GM12878 (cell line): ENCODE measurements at regions not wholly inside any gene's neighbourhood (a gene's known extent, or its start where the extent isn't known, plus 50 kb on each side); places are given as distances from the start of the nearest gene placed in this dataset.

ENCODE experiments used
- ATAC-seq: fragments of 200-7000 bp; cut with Tn5 transposase; 3 replicates; pipeline ENCODE4 v1.9.1; 2020; ENCODE audit warnings: mild to moderate bottlenecking, moderate library complexity
- BruUV-seq: library from RNA; stranded (reverse); fragments of 400-500 nt; replicated peaks from 2 replicates; lab custom pipeline; 2021; lab: Mats Ljungman, UMichigan
- CTCF ChIA-PET: fragments of 300-600 bp; sonication (Branson Sonifier 250); formaldehyde crosslinking; extraction: SDS; loops from one replicate; lab custom pipeline; 2021; ENCODE audit warnings: inconsistent platforms; lab: Yijun Ruan, JAX
- POLR2A ChIA-PET: fragments of 350-600 bp; formaldehyde crosslinking; extraction: SDS; loops from one replicate; lab custom pipeline; 2021; ENCODE audit warnings: inconsistent platforms; lab: Charles Lee
- RAD21 ChIA-PET: fragments of 300-600 bp; sonication (Branson Sonifier 250); formaldehyde crosslinking; loops from one replicate; lab custom pipeline; 2023; ENCODE audit warnings: antibody characterized with exemption; ENCODE audit not compliant: unreplicated experiment; lab: Charles Lee
- SMC1A ChIA-PET: fragments of 300-600 bp; sonication (Branson Sonifier 250); formaldehyde crosslinking; loops from one replicate; lab custom pipeline; 2023; ENCODE audit not compliant: unreplicated experiment, uncharacterized antibody; lab: Charles Lee
- DNase-seq: peaks from one replicate; pipeline ENCODE4 v3.0.0-alpha.2; 2011; ENCODE audit warnings: low read depth, low spot score
- FAIRE-seq: peaks from 3 replicates; lab custom pipeline; 2011; peaks lifted over from hg19 to GRCh38; lab: Jason Lieb, UNC
- H2AFZ ChIP-seq: 2 replicates; pipeline ENCODE4 v1.6.0; 2011; ENCODE audit warnings: low read depth, low read length, control low read depth; ENCODE audit not compliant: control insufficient read depth
- H3K27ac ChIP-seq: 2 replicates; pipeline ENCODE4 v1.5.1; 2011; ENCODE audit warnings: control low read depth; ENCODE audit not compliant: control insufficient read depth, insufficient read depth
- H3K27me3 ChIP-seq, 2 experiments: replicated peaks in 1 of 2; 2 replicates each; pipeline versions ENCODE4 v1.6.0 to v1.6.1; 2011; ENCODE audit warnings: low read length in 1 of 2; ENCODE audit not compliant: control insufficient read depth in 2 of 2, insufficient read depth in 2 of 2
- H3K36me3 ChIP-seq, 2 experiments: 2 replicates each; pipeline ENCODE4 v1.5.1; 2011; ENCODE audit warnings: low read length in 1 of 2; ENCODE audit not compliant: control insufficient read depth in 2 of 2, insufficient read depth in 2 of 2
- H3K4me1 ChIP-seq: 2 replicates; pipeline ENCODE4 v1.6.1; 2011; ENCODE audit warnings: mild to moderate bottlenecking, low read length, moderate library complexity, mixed read lengths; ENCODE audit not compliant: control insufficient read depth, insufficient read depth
- H3K4me2 ChIP-seq: 2 replicates; pipeline ENCODE4 v1.6.0; 2011; ENCODE audit warnings: control low read depth; ENCODE audit not compliant: control insufficient read depth, insufficient read depth
- H3K4me3 ChIP-seq: fragments of 200-600 bp; sonication (generic); 2 replicates; pipeline ENCODE4 v1.5.1; 2016
- H3K79me2 ChIP-seq: 2 replicates; pipeline ENCODE4 v1.6.0; 2011; ENCODE audit warnings: low read length; ENCODE audit not compliant: control insufficient read depth, insufficient read depth
- H3K9ac ChIP-seq: 2 replicates; pipeline ENCODE4 v1.8.0; 2011; ENCODE audit warnings: low read length, control low read depth, mixed read lengths; ENCODE audit not compliant: control insufficient read depth, insufficient read depth
- H3K9me3 ChIP-seq: replicated peaks from 3 replicates; pipeline ENCODE4 v1.5.1; 2011; ENCODE audit warnings: mild to moderate bottlenecking, low read length; ENCODE audit not compliant: control insufficient read depth, insufficient read depth
- H4K20me1 ChIP-seq: 2 replicates; pipeline ENCODE4 v1.6.0; 2011; ENCODE audit not compliant: control insufficient read depth, insufficient read depth
- POLR2AphosphoS5 ChIP-seq: IDR thresholded peaks from 2 replicates; pipeline ENCODE4 v1.6.1; 2011; ENCODE audit warnings: mild to moderate bottlenecking, low read length, inconsistent platforms
- TCF3 ChIP-seq: IDR thresholded peaks from 2 replicates; pipeline ENCODE4 v1.6.1; 2012; ENCODE audit warnings: low read depth, mild to moderate bottlenecking, low read length, borderline replicate concordance; ENCODE audit not compliant: insufficient read depth
- WGBS: methylation state at CpG from one replicate; pipeline ENCODE4 v1.1.6; 2016; ENCODE audit warnings: low lambda C conversion rate; ENCODE audit not compliant: insufficient replicate concordance, insufficient coverage; ENCODE audit errors: missing lambda C conversion rate; 5-methylcytosine and 5-hydroxymethylcytosine counted together
- in situ Hi-C: fragments of 300-500 bp; cut with MboI; formaldehyde crosslinking; loops from 9 replicates; pipeline ENCODE4 v1.14.3; 2018; ENCODE audit warnings: mixed read lengths
- intact Hi-C: fragments of 100-400 bp; cut with micrococcal nuclease; formaldehyde crosslinking; loops from one replicate; pipeline ENCODE4 v1.14.2; 2022; ENCODE audit not compliant: unreplicated experiment
- TF ChIP-seq, protein P1 (sequence below): fragments of 450-650 bp; conservative IDR thresholded peaks from 2 replicates; pipeline ENCODE4 v1.6.1; 2017; ENCODE audit warnings: mild to moderate bottlenecking, moderate library complexity

DNA sequence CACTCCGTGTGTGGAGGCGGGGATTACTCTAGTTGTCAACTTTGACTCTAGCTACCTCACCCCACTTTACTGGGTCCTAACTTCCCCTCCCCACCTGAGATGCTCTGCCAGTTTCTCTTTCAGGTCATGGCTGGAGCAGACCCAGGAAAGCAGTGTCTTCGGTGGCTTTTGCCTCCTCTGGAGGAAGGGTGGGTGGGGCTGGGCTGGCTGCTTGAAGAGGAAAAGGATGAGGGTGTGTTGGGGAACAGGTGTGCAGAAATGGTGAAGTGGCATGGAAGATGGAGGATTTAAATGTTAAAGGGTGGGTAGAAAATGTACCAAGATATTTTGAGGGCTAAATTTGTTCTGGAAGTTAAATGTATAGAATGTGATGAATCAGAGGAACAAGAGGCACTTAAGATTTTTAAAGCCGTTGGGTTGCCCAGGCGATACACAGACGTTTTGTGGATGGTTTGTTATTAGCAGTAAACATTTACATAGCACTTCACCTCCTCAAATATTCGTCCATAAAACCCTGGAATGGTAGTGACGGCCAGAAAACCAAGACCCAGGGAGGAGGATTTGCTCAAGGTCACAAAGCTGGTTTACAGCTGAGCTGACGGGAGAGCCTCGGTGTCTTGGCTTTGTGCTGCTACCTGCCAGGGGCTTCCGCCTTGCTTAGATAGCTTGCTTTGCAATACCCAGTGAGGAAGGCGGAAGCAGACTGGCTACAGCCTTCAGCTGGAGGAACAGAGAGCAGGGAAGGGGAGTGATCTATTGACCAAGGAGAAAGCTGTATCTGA is 72.2 kb upstream of the PRMT8 start:
- Histone ChIP-seq H3K9ac (no peak overlapping the region), H3K4me2 (no peak overlapping the region), H3K4me3 (no peak overlapping the region), H4K20me1 (no peaks in the 10 kb centered on the region), H3K4me1 (no peaks in the 10 kb centered on the region), H3K27ac (no peak overlapping the region), H2AFZ (no peak overlapping the region), H3K36me3 (no peaks in the 10 kb centered on the region), H3K79me2 (no peaks in the 10 kb centered on the region), H3K9me3 (no peaks in the 10 kb centered on the region), H3K27me3 (no peaks in the 10 kb centered on the region; a peak in 1 of 4 replicates)
- FAIRE-seq (no peak), DNase-seq (no peak), ATAC-seq (no peak)
- no TSS peak for BruUV-seq
- SMC1A ChIA-PET = no interaction called here
- in situ Hi-C loops (no loop called here), intact Hi-C loops (no loop called here)
- POLR2A ChIA-PET = no interaction called here
- RAD21 ChIA-PET = no interaction called here
- 41% methylated on average over 12 of the region's 12 CpGs for WGBS
- CTCF ChIA-PET = no interaction called here
- TF ChIP-seq POLR2AphosphoS5 = no peak
- no peak for TF ChIP-seq TCF3

DNA sequence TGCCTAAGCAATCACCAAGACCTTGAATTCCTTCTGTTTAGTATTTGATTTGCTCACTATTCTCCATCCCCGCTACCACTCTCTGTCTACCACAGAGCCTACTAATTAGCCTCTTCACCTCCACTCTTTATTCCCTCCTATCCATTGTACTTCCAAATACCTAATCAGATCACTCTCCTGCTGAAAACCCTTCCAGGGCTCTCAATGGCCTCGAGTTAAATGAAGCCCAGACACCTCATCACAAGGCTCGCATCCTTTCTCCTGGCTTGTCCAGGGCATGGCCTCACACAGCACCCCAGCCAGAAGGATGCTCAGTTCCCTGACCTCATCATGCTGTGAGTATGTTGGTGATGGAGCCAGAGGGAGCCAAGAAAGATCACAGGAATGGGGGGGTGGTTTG is 71.4 kb upstream of the PRMT8 start:
- no TSS peak for BruUV-seq
- TF ChIP-seq, protein P1, sequence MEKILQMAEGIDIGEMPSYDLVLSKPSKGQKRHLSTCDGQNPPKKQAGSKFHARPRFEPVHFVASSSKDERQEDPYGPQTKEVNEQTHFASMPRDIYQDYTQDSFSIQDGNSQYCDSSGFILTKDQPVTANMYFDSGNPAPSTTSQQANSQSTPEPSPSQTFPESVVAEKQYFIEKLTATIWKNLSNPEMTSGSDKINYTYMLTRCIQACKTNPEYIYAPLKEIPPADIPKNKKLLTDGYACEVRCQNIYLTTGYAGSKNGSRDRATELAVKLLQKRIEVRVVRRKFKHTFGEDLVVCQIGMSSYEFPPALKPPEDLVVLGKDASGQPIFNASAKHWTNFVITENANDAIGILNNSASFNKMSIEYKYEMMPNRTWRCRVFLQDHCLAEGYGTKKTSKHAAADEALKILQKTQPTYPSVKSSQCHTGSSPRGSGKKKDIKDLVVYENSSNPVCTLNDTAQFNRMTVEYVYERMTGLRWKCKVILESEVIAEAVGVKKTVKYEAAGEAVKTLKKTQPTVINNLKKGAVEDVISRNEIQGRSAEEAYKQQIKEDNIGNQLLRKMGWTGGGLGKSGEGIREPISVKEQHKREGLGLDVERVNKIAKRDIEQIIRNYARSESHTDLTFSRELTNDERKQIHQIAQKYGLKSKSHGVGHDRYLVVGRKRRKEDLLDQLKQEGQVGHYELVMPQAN = no peak
- no peak overlapping the region for H2AFZ ChIP-seq
- no peaks in the 10 kb centered on the region for H3K9me3 ChIP-seq
- no peaks in the 10 kb centered on the region for H3K36me3 ChIP-seq
- ATAC-seq (no peak), FAIRE-seq (no peak), DNase-seq (no peak)
- no peaks in the 10 kb centered on the region for H4K20me1 ChIP-seq
- no peaks in the 10 kb centered on the region for H3K79me2 ChIP-seq
- in situ Hi-C loops = no loop called here
- no peaks in the 10 kb centered on the region; a peak in 1 of 4 replicates for H3K27me3 ChIP-seq
- WGBS = 57% methylated on average over 3 of the region's 3 CpGs
- ChIA-PET SMC1A (no interaction called here), RAD21 (no interaction called here), CTCF (no interaction called here), POLR2A (no interaction called here)
- no peak overlapping the region for H3K4me2 ChIP-seq
- intact Hi-C loops = no loop called here
- no peaks in the 10 kb centered on the region for H3K4me1 ChIP-seq
- H3K4me3 ChIP-seq = no peak overlapping the region
- no peak overlapping the region for H3K9ac ChIP-seq
- H3K27ac ChIP-seq = no peak overlapping the region
